HepG2 (cell line): ENCODE measurements at regions not wholly inside any gene's neighbourhood (a gene's known extent, or its start where the extent isn't known, plus 50 kb on each side); places are given as distances from the start of the nearest gene placed in this dataset.

ENCODE experiments used
- ATAC-seq: fragments of 200-7000 bp; cut with Tn5 transposase; 3 replicates; pipeline ENCODE4 v1.9.1; 2020; ENCODE audit warnings: mild to moderate bottlenecking, moderate library complexity
- BruUV-seq: library from RNA; stranded (reverse); fragments of 400-500 nt; replicated peaks from 2 replicates; lab custom pipeline; 2021; lab: Mats Ljungman, UMichigan
- CTCF ChIA-PET: fragments of 300-600 bp; formaldehyde crosslinking; extraction: SDS; loops from one replicate; lab custom pipeline; 2021; ENCODE audit warnings: low total read pairs, inconsistent platforms, low intra/inter-chr PET ratio; lab: Yijun Ruan, JAX
- POLR2A ChIA-PET: fragments of 350-600 bp; sonication (Branson Sonifier 250); formaldehyde crosslinking; loops from one replicate; lab custom pipeline; 2020; ENCODE audit warnings: antibody characterized with exemption, inconsistent platforms; lab: Yijun Ruan, JAX
- DNase-seq: peaks from one replicate; pipeline ENCODE4 v3.0.0-alpha.2; 2015; ENCODE audit warnings: low spot score
- FAIRE-seq: peaks from 3 replicates; lab custom pipeline; 2011; peaks lifted over from hg19 to GRCh38; lab: Jason Lieb, UNC
- H2AFZ ChIP-seq: one replicate; pipeline ENCODE4 v1.6.1; 2011; ENCODE audit warnings: low read length, inconsistent platforms
- H3K27ac ChIP-seq: fragments of 300-600 bp; 3 replicates; pipeline ENCODE4 v1.8.0; 2011; ENCODE audit warnings: mixed run types, mild to moderate bottlenecking, mixed read lengths, low read length, inconsistent platforms; ENCODE audit not compliant: insufficient read depth; ENCODE audit errors: extremely low read length
- H3K27me3 ChIP-seq, 2 experiments: fragments of 200-600 bp in 1 of 2; 2 replicates in 1 of 2; 3 replicates in 1 of 2; pipeline versions ENCODE4 v1.6.0 to v1.8.0; 2011; ENCODE audit warnings: low read length in 2 of 2, mild to moderate bottlenecking in 2 of 2, moderate library complexity in 2 of 2, inconsistent platforms in 1 of 2; ENCODE audit not compliant: insufficient read depth in 2 of 2, control insufficient read depth in 1 of 2
- H3K36me3 ChIP-seq, 2 experiments: fragments of 200-600 bp in 1 of 2; replicated peaks in 1 of 2; 2 replicates in 1 of 2; 3 replicates in 1 of 2; pipeline versions ENCODE4 v1.5.1 to v1.8.0; 2011; ENCODE audit warnings: low read length in 2 of 2, inconsistent platforms in 1 of 2; ENCODE audit not compliant: insufficient read depth in 2 of 2, control insufficient read depth in 1 of 2
- H3K4me1 ChIP-seq: 2 replicates; pipeline ENCODE4 v1.5.1; 2012; ENCODE audit warnings: low read length, inconsistent platforms; ENCODE audit not compliant: insufficient read depth
- H3K4me2 ChIP-seq: 2 replicates; pipeline ENCODE4 v1.6.0; 2011; ENCODE audit warnings: low read depth, low read length, inconsistent platforms
- H3K4me3 ChIP-seq, 3 experiments: fragments of 200-600 bp in 1 of 3; sonication (generic), shearing (Covaris generic) in 1 of 3; replicated peaks in 1 of 3; 2 replicates each; pipeline ENCODE4 v1.5.1; 2011 to 2016; ENCODE audit warnings: low read length in 3 of 3, inconsistent platforms in 2 of 3, low read depth in 2 of 3, mild to moderate bottlenecking in 2 of 3, control low read depth in 1 of 3, mixed read lengths in 1 of 3; ENCODE audit not compliant: insufficient read depth in 1 of 3
- H3K79me2 ChIP-seq: one replicate; pipeline ENCODE4 v1.6.1; 2011; ENCODE audit warnings: low read length, inconsistent platforms; ENCODE audit not compliant: insufficient read depth
- H3K9ac ChIP-seq: 2 replicates; pipeline ENCODE4 v1.6.0; 2011; ENCODE audit warnings: mild to moderate bottlenecking, low read depth, low read length, inconsistent platforms; ENCODE audit not compliant: insufficient read depth
- H3K9me3 ChIP-seq: 2 replicates; pipeline ENCODE4 v1.5.1; 2012; ENCODE audit warnings: mild to moderate bottlenecking, low read length
- H4K20me1 ChIP-seq: 2 replicates; pipeline ENCODE4 v1.6.0; 2011; ENCODE audit warnings: inconsistent platforms, mild to moderate bottlenecking, low read length, moderate library complexity; ENCODE audit not compliant: insufficient read depth
- DMTF1 ChIP-seq: sonication (generic); formaldehyde crosslinking; IDR thresholded peaks from 2 replicates; pipeline ENCODE4 v1.4.0; 2020; ENCODE audit warnings: mild to moderate bottlenecking, missing genetic modification reagents
- KLF15 ChIP-seq: sonication (generic); formaldehyde crosslinking; IDR thresholded peaks from 2 replicates; pipeline ENCODE4 v1.8.1; 2023; ENCODE audit warnings: borderline replicate concordance, mild to moderate bottlenecking, inconsistent platforms, missing genetic modification reagents, mixed read lengths
- PHB2 ChIP-seq: fragments of 450-650 bp; IDR thresholded peaks from 2 replicates; pipeline ENCODE4 v1.6.1; 2018; ENCODE audit not compliant: partially characterized antibody
- REL ChIP-seq: sonication (generic); formaldehyde crosslinking; conservative IDR thresholded peaks from 2 replicates; pipeline ENCODE4 v1.8.0; 2022; ENCODE audit warnings: mild to moderate bottlenecking, missing genetic modification reagents, moderate library complexity
- RXRB ChIP-seq: IDR thresholded peaks from 2 replicates; pipeline ENCODE4 v1.6.1; 2016; ENCODE audit warnings: borderline replicate concordance, missing genetic modification reagents, missing compliant biosample characterization
- SCMH1 ChIP-seq: sonication (generic); formaldehyde crosslinking; IDR thresholded peaks from 2 replicates; pipeline ENCODE4 v1.9.0; 2021; ENCODE audit warnings: missing genetic modification reagents, mild to moderate bottlenecking, borderline replicate concordance
- ZBTB40 ChIP-seq, 2 experiments: fragments of 450-650 bp in 1 of 2; sonication (generic) in 1 of 2; formaldehyde crosslinking in 1 of 2; IDR thresholded peaks; 2 replicates each; pipeline versions ENCODE4 v1.6.1 to v1.8.0; 2016 to 2022; ENCODE audit warnings: antibody characterized with exemption in 1 of 2, mild to moderate bottlenecking in 1 of 2, missing genetic modification reagents in 1 of 2
- ZNF124 ChIP-seq: sonication (generic); formaldehyde crosslinking; IDR thresholded peaks from 2 replicates; pipeline ENCODE4 v1.4.0; 2020; ENCODE audit warnings: missing genetic modification reagents
- ZNF160 ChIP-seq: sonication (generic); formaldehyde crosslinking; IDR thresholded peaks from 2 replicates; pipeline ENCODE4 v1.8.0; 2022; ENCODE audit warnings: mild to moderate bottlenecking, inconsistent platforms, missing genetic modification reagents
- ZNF275 ChIP-seq: sonication (generic); formaldehyde crosslinking; IDR thresholded peaks from 2 replicates; pipeline ENCODE4 v1.8.0; 2022; ENCODE audit warnings: missing genetic modification reagents, mild to moderate bottlenecking, inconsistent platforms, borderline replicate concordance
- ZNF33A ChIP-seq: sonication (generic); formaldehyde crosslinking; IDR thresholded peaks from 2 replicates; pipeline ENCODE4 v1.5.1; 2020; ENCODE audit warnings: missing genetic modification reagents, mild to moderate bottlenecking, moderate library complexity, borderline replicate concordance
- ZNF75D ChIP-seq: sonication (generic); formaldehyde crosslinking; IDR thresholded peaks from 2 replicates; pipeline ENCODE4 v1.8.1; 2023; ENCODE audit warnings: missing genetic modification reagents, mild to moderate bottlenecking, borderline replicate concordance
- WGBS: methylation state at CpG from one replicate; pipeline ENCODE4 v1.1.6; 2017; ENCODE audit warnings: low lambda C conversion rate; 5-methylcytosine and 5-hydroxymethylcytosine counted together
- in situ Hi-C: cut with HindIII; loops from 2 replicates; pipeline ENCODE4 v1.10.0; 2017; ENCODE audit warnings: low pct_unique_long_range_greater_than_20kb; ENCODE audit not compliant: extremely low pct_ligation_motif_present
- intact Hi-C: fragments of 100-400 bp; cut with micrococcal nuclease; formaldehyde crosslinking; loops from one replicate; pipeline ENCODE4 v1.10.0; 2022; ENCODE audit not compliant: unreplicated experiment

DNA sequence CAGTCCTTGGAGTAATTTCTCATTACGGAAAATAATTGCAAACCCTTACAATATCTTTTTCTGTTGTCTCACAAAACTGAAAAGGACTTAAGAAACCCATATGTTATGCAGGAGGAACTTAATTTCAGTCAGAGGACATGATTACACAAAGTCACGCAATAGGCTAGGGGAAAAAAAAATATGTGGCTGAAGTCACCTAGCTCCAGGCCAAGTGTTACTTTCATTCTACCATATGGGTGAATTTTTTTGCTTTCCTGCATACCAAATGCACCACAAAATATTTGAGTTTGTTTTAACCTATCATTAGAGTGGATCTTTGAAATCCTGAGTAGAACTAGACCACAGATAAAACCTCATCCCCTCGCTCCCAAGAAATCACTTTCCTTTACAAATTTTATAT is 523.5 kb downstream of the CAAP1 start:
- in situ Hi-C loops, result no loop called here
- H3K4me1 ChIP-seq, result no peaks in the 10 kb centered on the region
- POLR2A ChIA-PET, result no interaction called here
- DNase-seq, result no peak
- H3K4me3 ChIP-seq, result no peak overlapping the region
- H2AFZ ChIP-seq, result no peak overlapping the region
- ATAC-seq, result no peak
- BruUV-seq, result no TSS peak
- FAIRE-seq, result no peak
- 15% methylated on average over 3 of the region's 3 CpGs for WGBS
- intact Hi-C loops, result no loop called here
- no peaks in the 10 kb centered on the region for H3K79me2 ChIP-seq
- H3K9ac ChIP-seq, result no peak overlapping the region
- H3K36me3 ChIP-seq, result no peaks in the 10 kb centered on the region
- no peak overlapping the region for H3K27ac ChIP-seq
- H3K4me2 ChIP-seq, result no peak overlapping the region
- peaks cover 7% of the 10 kb centered on the region for H3K9me3 ChIP-seq
- no peaks in the 10 kb centered on the region for H4K20me1 ChIP-seq
- H3K27me3 ChIP-seq, result no peaks in the 10 kb centered on the region
- CTCF ChIA-PET, result no interaction called here
- TF ChIP-seq ZBTB40 (IDR thresholded peaks at IDR 0.05) (no peak), ZBTB40 (CRISPR knock-in tag; IDR thresholded peaks at IDR 0.05) (no peak), ZNF124 (CRISPR knock-in tag) (no peak), RXRB (CRISPR knock-in tag) (no peak), ZNF33A (no peak), KLF15 (CRISPR knock-in tag) (no peak), PHB2 (no peak), DMTF1 (no peak), ZNF75D (no peak), ZNF275 (CRISPR knock-in tag) (no peak), SCMH1 (CRISPR knock-in tag) (no peak), REL (CRISPR knock-in tag) (no peak), ZNF160 (CRISPR knock-in tag) (no peak)
